Activated CD4-positive, alpha-beta T cell treated with anti-CD3 and anti-CD28 coated beads, Interleukin-2, amount 10 ng/mL, durations not matched to agents 24 days and 14 days (primary cell): ENCODE measurements at regions not wholly inside any gene's neighbourhood (a gene's known extent, or its start where the extent isn't known, plus 50 kb on each side); places are given as distances from the start of the nearest gene placed in this dataset.
"Not testable (repeated sequence)": the region's sequence is repeated elsewhere in the genome, so short reads cannot be mapped to it uniquely, and the experiment has no call there.

Experiments
- DNase-seq: peaks from one replicate; pipeline ENCODE4 v3.0.0; 2022
- H3K27ac Mint-ChIP-seq: one replicate; pipeline ENCODE4 v1.8.0; 2022; ENCODE audit warnings: mild to moderate bottlenecking, mixed read lengths
- H3K27me3 Mint-ChIP-seq: one replicate; pipeline ENCODE4 v1.8.0; 2022; ENCODE audit warnings: mixed read lengths
- H3K36me3 Mint-ChIP-seq: one replicate; pipeline ENCODE4 v1.8.0; 2022; ENCODE audit warnings: low read depth, mild to moderate bottlenecking, mixed read lengths
- H3K4me1 Mint-ChIP-seq: one replicate; pipeline ENCODE4 v1.8.0; 2021; ENCODE audit warnings: mixed read lengths
- H3K4me3 Mint-ChIP-seq: one replicate; pipeline ENCODE4 v1.8.0; 2022; ENCODE audit warnings: mild to moderate bottlenecking, moderate library complexity, mixed read lengths
- H3K9me3 Mint-ChIP-seq: one replicate; pipeline ENCODE4 v1.8.0; 2021; ENCODE audit warnings: mixed read lengths
- intact Hi-C: fragments of 100-400 bp; cut with micrococcal nuclease; formaldehyde crosslinking; loops from one replicate; pipeline ENCODE4 v1.15.1; 2023

- Mint-ChIP-seq H3K27ac (no peak overlapping the region), H3K4me3 (no peak overlapping the region), H3K4me1 (no peaks in the 10 kb centered on the region), H3K27me3 (no peaks in the 10 kb centered on the region), H3K9me3 (peaks cover 21% of the 10 kb centered on the region), H3K36me3 (no peaks in the 10 kb centered on the region)
- no peak for DNase-seq
- intact Hi-C loops: no loop called here
Observed at GRCh38 chr7:68692511-68692910, 905.8 kb upstream of the AUTS2 start.

GRCh38 chr7:68694656-68695055 is 903.6 kb upstream of the AUTS2 start:
- H3K27me3 Mint-ChIP-seq: no peaks in the 10 kb centered on the region
- no peak overlapping the region for H3K27ac Mint-ChIP-seq
- H3K4me1 Mint-ChIP-seq: no peaks in the 10 kb centered on the region
- H3K4me3 Mint-ChIP-seq: no peak overlapping the region
- DNase-seq: no peak
- H3K36me3 Mint-ChIP-seq: no peaks in the 10 kb centered on the region
- intact Hi-C loops: no loop called here
- H3K9me3 Mint-ChIP-seq: peaks cover 22% of the 10 kb centered on the region

GRCh38 chr7:68697796-68698280 is 900.4 kb upstream of the AUTS2 start:
- no peaks in the 10 kb centered on the region for H3K4me1 Mint-ChIP-seq
- H3K27me3 Mint-ChIP-seq: no peaks in the 10 kb centered on the region
- no peak overlapping the region for H3K27ac Mint-ChIP-seq
- no peak for DNase-seq
- H3K36me3 Mint-ChIP-seq: no peaks in the 10 kb centered on the region
- peaks cover 18% of the 10 kb centered on the region for H3K9me3 Mint-ChIP-seq
- H3K4me3 Mint-ChIP-seq: no peak overlapping the region
- intact Hi-C loops: no loop called here

GRCh38 chr7:68699090-68699711 is 899.1 kb upstream of the AUTS2 start:
- Mint-ChIP-seq H3K4me1 (no peaks in the 10 kb centered on the region), H3K27ac (no peak overlapping the region), H3K27me3 (no peaks in the 10 kb centered on the region), H3K36me3 (no peaks in the 10 kb centered on the region), H3K9me3 (peaks cover 20% of the 10 kb centered on the region), H3K4me3 (no peak overlapping the region)
- intact Hi-C loops: no loop called here
- DNase-seq: no peak

GRCh38 chr7:68700414-68700813 is 897.9 kb upstream of the AUTS2 start:
- Mint-ChIP-seq H3K27ac (no peak overlapping the region), H3K27me3 (no peaks in the 10 kb centered on the region), H3K4me3 (no peak overlapping the region), H3K36me3 (no peaks in the 10 kb centered on the region), H3K9me3 (peaks cover 16% of the 10 kb centered on the region), H3K4me1 (no peaks in the 10 kb centered on the region)
- no peak for DNase-seq
- intact Hi-C loops: no loop called here

GRCh38 chr7:68706291-68706690 is 892.0 kb upstream of the AUTS2 start:
- Mint-ChIP-seq H3K27me3 (no peaks in the 10 kb centered on the region), H3K36me3 (no peaks in the 10 kb centered on the region), H3K9me3 (peaks cover 17% of the 10 kb centered on the region), H3K4me1 (no peaks in the 10 kb centered on the region), H3K27ac (no peak overlapping the region), H3K4me3 (no peak overlapping the region)
- intact Hi-C loops: no loop called here
- DNase-seq: no peak

GRCh38 chr7:68707159-68707558 is 891.1 kb upstream of the AUTS2 start:
- intact Hi-C loops: no loop called here
- H3K9me3 Mint-ChIP-seq: peaks cover 20% of the 10 kb centered on the region
- no peak for DNase-seq
- no peak overlapping the region for H3K4me3 Mint-ChIP-seq
- H3K27me3 Mint-ChIP-seq: no peaks in the 10 kb centered on the region
- no peak overlapping the region for H3K27ac Mint-ChIP-seq
- H3K36me3 Mint-ChIP-seq: no peaks in the 10 kb centered on the region
- no peaks in the 10 kb centered on the region for H3K4me1 Mint-ChIP-seq

- Mint-ChIP-seq H3K4me1 (no peaks in the 10 kb centered on the region), H3K9me3 (peaks cover 21% of the 10 kb centered on the region)
Observed at GRCh38 chr7:68707958-68708357, 890.3 kb upstream of the AUTS2 start.

GRCh38 chr7:68712956-68713495 is 885.2 kb upstream of the AUTS2 start:
- intact Hi-C loops: no loop called here
- H3K9me3 Mint-ChIP-seq: peaks cover 16% of the 10 kb centered on the region
- no peaks in the 10 kb centered on the region for H3K36me3 Mint-ChIP-seq
- no peaks in the 10 kb centered on the region for H3K27me3 Mint-ChIP-seq
- H3K4me1 Mint-ChIP-seq: no peaks in the 10 kb centered on the region
- no peak overlapping the region for H3K27ac Mint-ChIP-seq
- DNase-seq: no peak
- H3K4me3 Mint-ChIP-seq: no peak overlapping the region

More at GRCh38 chr7:68707958-68708357, 890.3 kb upstream of the AUTS2 start:
- intact Hi-C loops: no loop called here
- H3K36me3 Mint-ChIP-seq: no peaks in the 10 kb centered on the region
- no peak overlapping the region for H3K27ac Mint-ChIP-seq
- no peak overlapping the region for H3K4me3 Mint-ChIP-seq
- DNase-seq: no peak
- no peaks in the 10 kb centered on the region for H3K27me3 Mint-ChIP-seq

GRCh38 chr7:68714135-68714534 is 884.1 kb upstream of the AUTS2 start:
- H3K27me3 Mint-ChIP-seq, intact Hi-C loops, H3K27ac Mint-ChIP-seq, H3K36me3 Mint-ChIP-seq, H3K4me1 Mint-ChIP-seq, H3K4me3 Mint-ChIP-seq, DNase-seq: not testable (repeated sequence)
- peaks cover 16% of the 10 kb centered on the region for H3K9me3 Mint-ChIP-seq

- H3K27ac Mint-ChIP-seq: no peak overlapping the region
- no peaks in the 10 kb centered on the region for H3K36me3 Mint-ChIP-seq
- DNase-seq: no peak
- intact Hi-C loops: no loop called here
- H3K4me3 Mint-ChIP-seq: no peak overlapping the region
- peaks cover 10% of the 10 kb centered on the region for H3K9me3 Mint-ChIP-seq
- H3K27me3 Mint-ChIP-seq: no peaks in the 10 kb centered on the region
- no peaks in the 10 kb centered on the region for H3K4me1 Mint-ChIP-seq
Observed at GRCh38 chr7:68715907-68716306, 882.4 kb upstream of the AUTS2 start.

- H3K4me1 Mint-ChIP-seq: no peaks in the 10 kb centered on the region
- no peak for DNase-seq
Observed at GRCh38 chr7:68717176-68717575, 881.1 kb upstream of the AUTS2 start.

GRCh38 chr7:68718097-68718551 is 880.2 kb upstream of the AUTS2 start:
- Mint-ChIP-seq H3K9me3 (peaks cover 3% of the 10 kb centered on the region), H3K36me3 (no peaks in the 10 kb centered on the region), H3K27me3 (no peaks in the 10 kb centered on the region), H3K27ac (no peak overlapping the region), H3K4me1 (no peaks in the 10 kb centered on the region), H3K4me3 (no peak overlapping the region)
- intact Hi-C loops: no loop called here
- no peak for DNase-seq

More at GRCh38 chr7:68717176-68717575, 881.1 kb upstream of the AUTS2 start:
- Mint-ChIP-seq H3K4me3 (no peak overlapping the region), H3K27me3 (no peaks in the 10 kb centered on the region), H3K27ac (no peak overlapping the region), H3K9me3 (peaks cover 3% of the 10 kb centered on the region), H3K36me3 (no peaks in the 10 kb centered on the region)
- intact Hi-C loops: no loop called here

- intact Hi-C loops: no loop called here
- no peak for DNase-seq
- no peak overlapping the region for H3K4me3 Mint-ChIP-seq
- H3K27ac Mint-ChIP-seq: no peak overlapping the region
- no peaks in the 10 kb centered on the region for H3K36me3 Mint-ChIP-seq
- peaks cover under 1% of the 10 kb centered on the region for H3K9me3 Mint-ChIP-seq
- H3K27me3 Mint-ChIP-seq: no peaks in the 10 kb centered on the region
- no peaks in the 10 kb centered on the region for H3K4me1 Mint-ChIP-seq
Observed at GRCh38 chr7:68720697-68721096, 877.6 kb upstream of the AUTS2 start.

GRCh38 chr7:68722044-68722443 is 876.2 kb upstream of the AUTS2 start:
- Mint-ChIP-seq H3K27ac (no peak overlapping the region), H3K4me1 (no peaks in the 10 kb centered on the region), H3K9me3 (peaks cover 3% of the 10 kb centered on the region)

More at GRCh38 chr7:68722044-68722443, 876.2 kb upstream of the AUTS2 start:
- DNase-seq: no peak
- no peaks in the 10 kb centered on the region for H3K36me3 Mint-ChIP-seq
- intact Hi-C loops: no loop called here
- H3K27me3 Mint-ChIP-seq: no peaks in the 10 kb centered on the region
- no peak overlapping the region for H3K4me3 Mint-ChIP-seq
